Uterus (tissue), 3 donors: ENCODE measurements at regions not wholly inside any gene's neighbourhood (a gene's known extent, or its start where the extent isn't known, plus 50 kb on each side); places are given as distances from the start of the nearest gene placed in this dataset.

Experiments
- DNase-seq, 2 donors: peaks; one replicate each; pipeline ENCODE4 v3.0.0-alpha.2; 2019 to 2020
- H3K27ac ChIP-seq, 2 donors: fragments of 200-600 bp; sonication (generic); 1 replicate in 1 of 2; 2 replicates in 1 of 2; pipeline ENCODE4 v1.5.1; 2016 to 2018
- H3K27me3 ChIP-seq, 2 donors: fragments of 200-600 bp; sonication (generic); one replicate each; pipeline ENCODE4 v1.5.1; 2018 to 2019; ENCODE audit warnings: control low read depth in 1 of 2
- H3K36me3 ChIP-seq, 2 donors: fragments of 200-600 bp; sonication (generic); one replicate each; pipeline ENCODE4 v1.5.1; 2019; ENCODE audit warnings: control low read depth in 1 of 2
- H3K4me1 ChIP-seq, 2 donors: fragments of 200-600 bp; sonication (generic); one replicate each; pipeline ENCODE4 v1.5.1; 2018 to 2019; ENCODE audit warnings: control low read depth in 1 of 2
- H3K4me3 ChIP-seq, 2 donors: fragments of 200-600 bp; sonication (generic); 1 replicate in 1 of 2; 2 replicates in 1 of 2; pipeline ENCODE4 v1.5.1; 2018 to 2019; ENCODE audit warnings: mild to moderate bottlenecking in 1 of 2
- H3K9me3 ChIP-seq, 2 donors: fragments of 200-600 bp; sonication (generic); one replicate each; pipeline ENCODE4 v1.5.1; 2019; ENCODE audit warnings: control low read depth in 1 of 2
- CTCF ChIP-seq, 4 experiments: fragments of 200-600 bp in 2 of 4; fragments of 450-650 bp in 2 of 4; sonication (generic) in 2 of 4; IDR thresholded peaks; one replicate each; pipeline ENCODE4 v1.5.1; 2016 to 2019; ENCODE audit warnings: antibody characterized with exemption in 4 of 4, mild to moderate bottlenecking in 2 of 4, moderate library complexity in 1 of 4
- POLR2A ChIP-seq, 2 donors: fragments of 450-650 bp; IDR thresholded peaks; one replicate each; pipeline ENCODE4 v1.6.1; 2016; ENCODE audit warnings: antibody characterized with exemption in 2 of 2, mild to moderate bottlenecking in 1 of 2, moderate library complexity in 1 of 2
- intact Hi-C: fragments of 100-400 bp; cut with DNase I; formaldehyde crosslinking; loops from one replicate; pipeline ENCODE4 v1.15.1; 2023; ENCODE audit warnings: low total_unique reads
- donor health status: DM: yes; HTN: yes; CAD: no.

- no peaks in the 10 kb centered on the region for H3K4me1 ChIP-seq
- no peaks in the 10 kb centered on the region for H3K27me3 ChIP-seq
- no peaks in the 10 kb centered on the region for H3K36me3 ChIP-seq
- no peaks in the 10 kb centered on the region for H3K9me3 ChIP-seq
- H3K27ac ChIP-seq, result no peak overlapping the region
- TF ChIP-seq CTCF (IDR thresholded peaks at IDR 0.05) (no peak), POLR2A (IDR thresholded peaks at IDR 0.05) (no peak)
- DNase-seq, result no peak
- no peak overlapping the region for H3K4me3 ChIP-seq
- intact Hi-C loops, result no loop called here
Measured at GRCh38 chr11:23897453-23898286, 599.2 kb upstream of the LUZP2 start.

- intact Hi-C loops, result no loop called here
- Histone ChIP-seq H3K36me3 (no peaks in the 10 kb centered on the region), H3K27me3 (no peaks in the 10 kb centered on the region), H3K4me3 (no peak overlapping the region), H3K4me1 (no peaks in the 10 kb centered on the region), H3K9me3 (no peaks in the 10 kb centered on the region), H3K27ac (no peak overlapping the region)
- no peak for DNase-seq
- TF ChIP-seq POLR2A (IDR thresholded peaks at IDR 0.05), result no peak
- TF ChIP-seq CTCF (IDR thresholded peaks at IDR 0.05), result no peak
Measured at GRCh38 chr11:23903044-23903704, 593.7 kb upstream of the LUZP2 start.

GRCh38 chr11:23919455-23919854 lies 577.4 kb upstream of the LUZP2 start:
- no peak for TF ChIP-seq POLR2A (IDR thresholded peaks at IDR 0.05)
- TF ChIP-seq CTCF (IDR thresholded peaks at IDR 0.05), result no peak
- intact Hi-C loops, result no loop called here
- H3K4me3 ChIP-seq, result no peak overlapping the region
- no peak overlapping the region for H3K27ac ChIP-seq
- no peaks in the 10 kb centered on the region for H3K4me1 ChIP-seq
- no peaks in the 10 kb centered on the region for H3K27me3 ChIP-seq
- no peak for DNase-seq
- H3K9me3 ChIP-seq, result no peaks in the 10 kb centered on the region
- no peaks in the 10 kb centered on the region for H3K36me3 ChIP-seq

- H3K4me1 ChIP-seq, result no peaks in the 10 kb centered on the region
- no peak for DNase-seq
- intact Hi-C loops, result no loop called here
- no peaks in the 10 kb centered on the region for H3K27me3 ChIP-seq
- H3K36me3 ChIP-seq, result no peaks in the 10 kb centered on the region
- no peak overlapping the region for H3K4me3 ChIP-seq
- H3K27ac ChIP-seq, result no peak overlapping the region
- no peaks in the 10 kb centered on the region for H3K9me3 ChIP-seq
- TF ChIP-seq CTCF (IDR thresholded peaks at IDR 0.05) (no peak), POLR2A (IDR thresholded peaks at IDR 0.05) (no peak)
Measured at GRCh38 chr11:23923357-23923756, 573.5 kb upstream of the LUZP2 start.

- H3K27ac ChIP-seq, result no peak overlapping the region
- H3K36me3 ChIP-seq, result no peaks in the 10 kb centered on the region
- DNase-seq, result no peak
- H3K4me3 ChIP-seq, result no peak overlapping the region
- no peaks in the 10 kb centered on the region for H3K4me1 ChIP-seq
- no peaks in the 10 kb centered on the region for H3K9me3 ChIP-seq
- H3K27me3 ChIP-seq, result no peaks in the 10 kb centered on the region
- TF ChIP-seq POLR2A (IDR thresholded peaks at IDR 0.05) (no peak), CTCF (IDR thresholded peaks at IDR 0.05) (no peak)
- intact Hi-C loops, result no loop called here
Measured at GRCh38 chr11:23924226-23924625, 572.6 kb upstream of the LUZP2 start.
